GDM1 (cell line): ENCODE measurements at regions not wholly inside any gene's neighbourhood (a gene's known extent, or its start where the extent isn't known, plus 50 kb on each side); places are given as distances from the start of the nearest gene placed in this dataset.

Source experiments
- DNase-seq: peaks from one replicate; lab custom pipeline; 2025; lab: John Stamatoyannopoulos, UW

GRCh38 chr3:127033171-127033570, 50.3 kb downstream of the PLXNA1 start:
- no peak for DNase-seq

- no peak for DNase-seq
Measured at GRCh38 chr3:127033786-127034185, 50.9 kb downstream of the PLXNA1 start.

GRCh38 chr3:127034195-127034989, 51.5 kb downstream of the PLXNA1 start:
- no peak for DNase-seq

GRCh38 chr3:127034990-127035652, 52.2 kb downstream of the PLXNA1 start:
- no peak for DNase-seq

GRCh38 chr3:127035677-127036076, 52.8 kb downstream of the PLXNA1 start:
- DNase-seq: no peak

- no peak for DNase-seq
Measured at GRCh38 chr3:127036209-127037020, 53.5 kb downstream of the PLXNA1 start.

- DNase-seq: no peak
Measured at GRCh38 chr3:127037021-127037400, 54.1 kb downstream of the PLXNA1 start.

GRCh38 chr3:127037418-127037841, 54.5 kb downstream of the PLXNA1 start:
- DNase-seq: no peak

GRCh38 chr3:127037971-127038446, 55.1 kb downstream of the PLXNA1 start:
- no peak for DNase-seq

GRCh38 chr3:127038466-127038865, 55.6 kb downstream of the PLXNA1 start:
- DNase-seq: no peak

- no peak for DNase-seq
Measured at GRCh38 chr3:127038923-127039581, 56.1 kb downstream of the PLXNA1 start.

GRCh38 chr3:127039719-127040118, 56.8 kb downstream of the PLXNA1 start:
- no peak for DNase-seq

- DNase-seq: no peak
Measured at GRCh38 chr3:127040216-127040615, 57.3 kb downstream of the PLXNA1 start.

GRCh38 chr3:127041264-127041820, 58.4 kb downstream of the PLXNA1 start:
- no peak for DNase-seq

GRCh38 chr3:127041933-127042332, 59.0 kb downstream of the PLXNA1 start:
- DNase-seq: no peak

GRCh38 chr3:127042634-127043033, 59.7 kb downstream of the PLXNA1 start:
- DNase-seq: no peak

- no peak for DNase-seq
Measured at GRCh38 chr3:127043041-127043641, 60.2 kb downstream of the PLXNA1 start.

- DNase-seq: no peak
Measured at GRCh38 chr3:127043731-127044510, 61.0 kb downstream of the PLXNA1 start.

- DNase-seq: no peak
Measured at GRCh38 chr3:127044996-127045395, 62.1 kb downstream of the PLXNA1 start.

GRCh38 chr3:127045435-127046045, 62.6 kb downstream of the PLXNA1 start:
- no peak for DNase-seq
